ENCODE measurements at regions not wholly inside any gene's neighbourhood (a gene's known extent, or its start where the extent isn't known, plus 50 kb on each side); places are given as distances from the start of the nearest gene placed in this dataset. TPM values are rescaled to one million over a fixed set of nuclear protein-coding genes. Genes with fewer than 3 reads are reported as not detected.

Small RNA genes in the stretch of these regions (small RNA-seq; reads per million reads assigned to genes)
- gene AC026784.1: not detected
- not detected for gene RF00019
- gene RF00561: not detected
